AG09309 (cell line): ENCODE measurements at regions not wholly inside any gene's neighbourhood (a gene's known extent, or its start where the extent isn't known, plus 50 kb on each side); places are given as distances from the start of the nearest gene placed in this dataset.
A peak's percentile ranks its signal among the peaks of the same experiment; 100 is the strongest.

Source experiments
- DNase-seq: peaks from one replicate; pipeline ENCODE4 v3.0.0-alpha.2; 2010; ENCODE audit warnings: low read depth
- H3K4me3 ChIP-seq: 2 replicates; pipeline ENCODE4 v1.5.1; 2011; ENCODE audit warnings: mild to moderate bottlenecking, low read depth, low read length, moderate library complexity; ENCODE audit not compliant: control insufficient read depth
- TF ChIP-seq, protein P1 (sequence below): IDR thresholded peaks from 2 replicates; pipeline ENCODE4 v1.5.1; 2011; ENCODE audit warnings: mild to moderate bottlenecking, low read depth, low read length, inconsistent platforms; ENCODE audit not compliant: insufficient read depth, control insufficient read depth; ENCODE audit errors: missing control alignments

DNA sequence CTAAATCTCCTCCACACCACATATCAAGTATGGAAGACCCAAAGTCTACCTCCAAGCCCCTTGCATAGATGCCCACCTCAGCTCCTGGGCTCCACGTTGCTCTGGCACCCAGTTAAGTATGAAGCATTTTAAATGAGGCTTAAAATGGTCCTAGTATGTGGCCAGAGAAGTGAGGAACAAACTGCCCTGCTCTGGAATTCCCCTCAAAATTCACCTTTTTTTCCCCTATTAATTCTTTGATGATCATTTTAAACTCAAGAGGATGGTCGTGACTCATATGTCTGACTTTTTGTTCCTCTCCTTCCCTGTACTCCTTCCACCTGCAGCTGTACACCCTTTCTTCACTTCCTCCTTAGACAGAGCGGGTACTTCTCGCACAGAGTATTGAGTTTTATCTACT is 234.5 kb upstream of the MYOCD start:
- TF ChIP-seq, protein P1, sequence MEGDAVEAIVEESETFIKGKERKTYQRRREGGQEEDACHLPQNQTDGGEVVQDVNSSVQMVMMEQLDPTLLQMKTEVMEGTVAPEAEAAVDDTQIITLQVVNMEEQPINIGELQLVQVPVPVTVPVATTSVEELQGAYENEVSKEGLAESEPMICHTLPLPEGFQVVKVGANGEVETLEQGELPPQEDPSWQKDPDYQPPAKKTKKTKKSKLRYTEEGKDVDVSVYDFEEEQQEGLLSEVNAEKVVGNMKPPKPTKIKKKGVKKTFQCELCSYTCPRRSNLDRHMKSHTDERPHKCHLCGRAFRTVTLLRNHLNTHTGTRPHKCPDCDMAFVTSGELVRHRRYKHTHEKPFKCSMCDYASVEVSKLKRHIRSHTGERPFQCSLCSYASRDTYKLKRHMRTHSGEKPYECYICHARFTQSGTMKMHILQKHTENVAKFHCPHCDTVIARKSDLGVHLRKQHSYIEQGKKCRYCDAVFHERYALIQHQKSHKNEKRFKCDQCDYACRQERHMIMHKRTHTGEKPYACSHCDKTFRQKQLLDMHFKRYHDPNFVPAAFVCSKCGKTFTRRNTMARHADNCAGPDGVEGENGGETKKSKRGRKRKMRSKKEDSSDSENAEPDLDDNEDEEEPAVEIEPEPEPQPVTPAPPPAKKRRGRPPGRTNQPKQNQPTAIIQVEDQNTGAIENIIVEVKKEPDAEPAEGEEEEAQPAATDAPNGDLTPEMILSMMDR = no peak
- DNase-seq = no peak
- H3K4me3 ChIP-seq = no peak overlapping the region

- TF ChIP-seq, protein P1 = no peak
- DNase-seq = no peak
- H3K4me3 ChIP-seq = no peak overlapping the region
Observed at GRCh38 chr17:12438212-12438611, 227.5 kb upstream of the MYOCD start.

DNA sequence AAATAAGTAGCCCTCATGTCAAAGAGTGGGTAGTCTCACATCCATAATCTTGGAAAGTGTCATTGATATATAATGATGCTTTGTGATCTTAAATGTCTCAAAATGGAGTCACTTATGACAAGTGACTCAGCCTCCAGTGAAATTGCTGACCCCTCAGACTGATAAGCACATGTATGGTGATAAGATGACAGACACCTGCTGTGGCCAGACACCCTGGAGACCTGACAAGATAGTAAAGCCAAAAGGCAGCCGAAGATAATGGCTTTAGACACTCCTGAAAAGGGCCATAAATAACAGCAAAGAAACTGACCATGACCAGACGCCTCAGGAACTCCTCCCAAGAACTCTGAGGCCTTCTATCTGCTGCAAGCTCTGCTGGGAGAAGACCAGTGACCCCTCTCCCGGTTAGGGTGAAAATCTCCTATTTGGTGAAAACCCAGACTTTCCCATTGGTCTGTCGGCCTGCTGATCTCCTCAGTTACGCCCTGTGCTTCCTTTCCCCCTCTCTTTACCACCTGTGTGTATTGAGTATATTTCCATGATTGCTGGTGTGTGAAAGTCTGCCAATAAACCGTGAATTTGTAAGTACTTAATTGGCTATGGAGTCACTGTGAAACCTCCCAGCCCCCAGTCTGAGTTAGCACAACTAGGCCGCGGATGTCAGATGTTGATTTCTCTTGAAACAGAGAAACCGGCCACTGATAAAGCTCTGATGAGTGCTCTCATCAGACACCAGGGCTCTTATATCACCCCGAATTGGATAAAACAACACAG is 226.7 kb upstream of the MYOCD start:
- no peak for DNase-seq
- TF ChIP-seq, protein P1 = no peak
- H3K4me3 ChIP-seq = no peak overlapping the region

- DNase-seq = no peak
- TF ChIP-seq, protein P1 = no peak
- H3K4me3 ChIP-seq = no peak overlapping the region
Observed at GRCh38 chr17:12445331-12445730, 220.4 kb upstream of the MYOCD start.

DNA sequence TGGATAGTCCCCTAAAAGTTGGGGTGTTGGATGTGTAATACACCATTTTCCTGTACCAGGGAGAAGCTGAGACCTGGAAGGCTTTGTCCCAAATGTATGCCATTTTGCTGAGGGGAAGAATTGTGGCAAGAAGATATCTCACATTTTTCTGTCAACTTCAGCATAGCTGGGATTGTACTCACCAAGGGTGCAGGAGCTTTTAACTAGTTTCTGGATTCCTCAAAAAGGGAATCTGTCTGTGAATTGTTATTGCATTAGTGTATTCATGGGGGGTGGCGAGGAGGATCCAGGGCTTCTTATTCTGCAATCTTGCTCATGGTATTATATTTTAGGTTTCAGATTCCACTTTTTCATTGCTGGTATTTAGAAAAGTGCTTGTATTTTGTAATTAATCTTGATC is 208.2 kb upstream of the MYOCD start:
- peak; percentile 13 for DNase-seq
- H3K4me3 ChIP-seq = no peak overlapping the region
- TF ChIP-seq, protein P1 = no peak

DNA sequence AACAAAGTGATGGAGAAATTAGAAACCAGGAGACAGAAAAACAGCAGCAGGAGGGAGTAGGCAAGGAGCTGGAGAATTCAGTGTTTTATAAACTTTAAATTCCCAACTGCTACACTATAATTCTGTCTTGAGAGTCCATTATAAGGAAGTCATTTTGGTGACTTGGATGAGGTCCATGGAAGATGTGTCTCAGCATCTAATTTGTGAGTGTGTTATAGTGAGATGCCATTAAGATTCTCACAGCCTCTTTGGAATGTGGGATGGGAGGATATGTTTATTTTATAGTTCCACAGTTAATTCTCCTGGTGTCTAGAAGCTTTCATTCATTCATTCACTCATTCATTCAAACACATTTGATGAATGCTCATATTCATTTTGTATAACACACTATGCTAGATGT is 206.0 kb upstream of the MYOCD start:
- TF ChIP-seq, protein P1 = no peak
- H3K4me3 ChIP-seq = no peak overlapping the region
- DNase-seq = no peak
